ENCODE measurements at regions not wholly inside any gene's neighbourhood (a gene's known extent, or its start where the extent isn't known, plus 50 kb on each side); places are given as distances from the start of the nearest gene placed in this dataset.
"Not testable (repeated sequence)": the region's sequence is repeated elsewhere in the genome, so short reads cannot be mapped to it uniquely, and the experiment has no call there.

- FAIRE-seq: no peak
Measured at GRCh38 chr6:145262771-145263170, 472.5 kb downstream of the EPM2A start.

- no peak for FAIRE-seq
Measured at GRCh38 chr6:145263778-145264211, 471.5 kb downstream of the EPM2A start.

GRCh38 chr6:145266432-145267075 is 468.8 kb downstream of the EPM2A start:
- FAIRE-seq: no peak

GRCh38 chr6:145267076-145267867 is 468.0 kb downstream of the EPM2A start:
- no peak for FAIRE-seq

- no peak for FAIRE-seq
Measured at GRCh38 chr6:145270464-145270863, 464.9 kb downstream of the EPM2A start.

GRCh38 chr6:145271040-145271439 is 464.3 kb downstream of the EPM2A start:
- no peak for FAIRE-seq

- FAIRE-seq: no peak
Measured at GRCh38 chr6:145271577-145271976, 463.7 kb downstream of the EPM2A start.

- FAIRE-seq: no peak
Measured at GRCh38 chr6:145272246-145272645, 463.1 kb downstream of the EPM2A start.

- no peak for FAIRE-seq
Measured at GRCh38 chr6:145273136-145273535, 462.2 kb downstream of the EPM2A start.

GRCh38 chr6:145274083-145274482 is 461.2 kb downstream of the EPM2A start:
- no peak for FAIRE-seq

GRCh38 chr6:145275019-145275418 is 460.3 kb downstream of the EPM2A start:
- no peak for FAIRE-seq

GRCh38 chr6:145275787-145276186 is 459.5 kb downstream of the EPM2A start:
- FAIRE-seq: no peak

- FAIRE-seq: no peak
Measured at GRCh38 chr6:145276756-145277155, 458.6 kb downstream of the EPM2A start.

- FAIRE-seq: no peak
Measured at GRCh38 chr6:145277358-145278086, 457.8 kb downstream of the EPM2A start.

- no peak for FAIRE-seq
Measured at GRCh38 chr6:145278163-145278807, 457.0 kb downstream of the EPM2A start.

GRCh38 chr6:145279551-145279950 is 455.8 kb downstream of the EPM2A start:
- FAIRE-seq: no peak

- no peak for FAIRE-seq
Measured at GRCh38 chr6:145279993-145280392, 455.3 kb downstream of the EPM2A start.

- FAIRE-seq: not testable (repeated sequence)
Measured at GRCh38 chr6:145283209-145283608, 452.1 kb downstream of the EPM2A start.

- FAIRE-seq: no peak
Measured at GRCh38 chr6:145283856-145284255, 451.5 kb downstream of the EPM2A start.

- no peak for FAIRE-seq
Measured at GRCh38 chr6:145286916-145287315, 448.4 kb downstream of the EPM2A start.

- FAIRE-seq: no peak
Measured at GRCh38 chr6:145289573-145289972, 445.7 kb downstream of the EPM2A start.

- FAIRE-seq: no peak
Measured at GRCh38 chr6:145290122-145290521, 445.2 kb downstream of the EPM2A start.

- FAIRE-seq: no peak
Measured at GRCh38 chr6:145292066-145292465, 443.3 kb downstream of the EPM2A start.

Data from colon (tissue), 2 donors.